DMS153 (cell line): ENCODE measurements at regions not wholly inside any gene's neighbourhood (a gene's known extent, or its start where the extent isn't known, plus 50 kb on each side); places are given as distances from the start of the nearest gene placed in this dataset.
A peak's percentile ranks its signal among the peaks of the same experiment; 100 is the strongest.
"Not testable (repeated sequence)": the region's sequence is repeated elsewhere in the genome, so short reads cannot be mapped to it uniquely, and the experiment has no call there.

Experiments
- DNase-seq: peaks from one replicate; lab custom pipeline; 2025; lab: John Stamatoyannopoulos, UW

- DNase-seq = no peak
These were observed 161.0 kb downstream of the TRIB2 start for GRCh38 chr2:12877761-12878160.

- no peak for DNase-seq
These were observed 162.9 kb downstream of the TRIB2 start for GRCh38 chr2:12879649-12880048.

GRCh38 chr2:12881952-12882351 is 165.2 kb downstream of the TRIB2 start:
- no peak for DNase-seq

- DNase-seq = no peak
These were observed 165.7 kb downstream of the TRIB2 start for GRCh38 chr2:12882393-12882792.

- DNase-seq = no peak
These were observed 167.2 kb downstream of the TRIB2 start for GRCh38 chr2:12883906-12884305.

GRCh38 chr2:12884713-12885282 is 168.1 kb downstream of the TRIB2 start:
- DNase-seq = no peak

GRCh38 chr2:12890066-12890465 is 173.3 kb downstream of the TRIB2 start:
- no peak for DNase-seq

GRCh38 chr2:12890481-12890991 is 173.8 kb downstream of the TRIB2 start:
- no peak for DNase-seq

- no peak for DNase-seq
These were observed 178.3 kb downstream of the TRIB2 start for GRCh38 chr2:12895017-12895416.

GRCh38 chr2:12896318-12896982 is 179.7 kb downstream of the TRIB2 start:
- DNase-seq = no peak

- no peak for DNase-seq
These were observed 180.4 kb downstream of the TRIB2 start for GRCh38 chr2:12897181-12897580.

- no peak for DNase-seq
These were observed 186.5 kb downstream of the TRIB2 start for GRCh38 chr2:12903272-12903671.

- DNase-seq = no peak
These were observed 193.7 kb downstream of the TRIB2 start for GRCh38 chr2:12910431-12910830.

- DNase-seq = no peak
These were observed 199.1 kb downstream of the TRIB2 start for GRCh38 chr2:12915787-12916186.

GRCh38 chr2:12918138-12918834 is 201.6 kb downstream of the TRIB2 start:
- no peak for DNase-seq

- no peak for DNase-seq
These were observed 202.2 kb downstream of the TRIB2 start for GRCh38 chr2:12918835-12919445.

GRCh38 chr2:12921321-12921720 is 204.6 kb downstream of the TRIB2 start:
- no peak for DNase-seq

GRCh38 chr2:12923907-12924610 is 207.3 kb downstream of the TRIB2 start:
- no peak for DNase-seq

GRCh38 chr2:12926641-12927040 is 209.9 kb downstream of the TRIB2 start:
- not testable (repeated sequence) for DNase-seq

- DNase-seq = no peak
These were observed 211.6 kb downstream of the TRIB2 start for GRCh38 chr2:12928197-12928774.

GRCh38 chr2:12928775-12929401 is 212.2 kb downstream of the TRIB2 start:
- DNase-seq = peak; percentile 83
